ENCODE measurements at regions not wholly inside any gene's neighbourhood (a gene's known extent, or its start where the extent isn't known, plus 50 kb on each side); places are given as distances from the start of the nearest gene placed in this dataset.
"Not testable (repeated sequence)": the region's sequence is repeated elsewhere in the genome, so short reads cannot be mapped to it uniquely, and the experiment has no call there.

DNA sequence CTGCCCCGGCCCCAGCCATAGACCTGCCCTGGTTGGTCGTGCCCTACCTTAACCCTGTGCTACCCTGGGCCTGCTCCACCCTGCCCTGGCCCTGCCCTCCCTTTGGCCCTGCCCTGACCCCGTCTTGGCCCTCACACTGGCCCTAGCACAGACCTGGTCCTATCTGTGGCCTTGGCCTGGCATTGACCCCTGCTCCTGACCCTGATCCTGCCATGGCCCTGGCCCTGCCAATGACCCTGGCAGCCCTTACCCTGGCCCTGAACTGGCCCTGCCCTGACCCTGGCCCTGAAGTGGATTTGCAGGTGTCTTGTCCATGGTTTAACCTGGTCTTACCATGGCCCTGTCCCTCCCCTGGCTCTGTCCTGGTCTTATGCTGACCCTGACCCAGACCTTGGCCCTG is 1894.1 kb downstream of the FOXD4L5 start:
- TF ChIP-seq RARA (CRISPR knock-in tag; IDR thresholded peaks at IDR 0.05): peak; percentile 67
- BruUV-seq (replicated peaks); H3K9ac ChIP-seq (ENCODE audit: insufficient read depth, low read depth, low read length); FAIRE-seq; H3K36me3 ChIP-seq (replicated peaks in 1 of 2; ENCODE audit: control insufficient read depth in 1 of 2, insufficient read depth in 2 of 2, low read length in 2 of 2); H2AFZ ChIP-seq (ENCODE audit: low read length); ATAC-seq; H3K9me3 ChIP-seq (ENCODE audit: low read length); H3K4me3 ChIP-seq (replicated peaks in 1 of 3; ENCODE audit: insufficient read depth in 1 of 3, low read depth in 2 of 3, low read length in 3 of 3); H3K4me1 ChIP-seq (ENCODE audit: insufficient read depth, low read length); H3K27me3 ChIP-seq (ENCODE audit: control insufficient read depth in 1 of 2, insufficient read depth in 2 of 2, low read length in 2 of 2); DNase-seq (ENCODE audit: low spot score); POLR2A ChIA-PET; CTCF ChIA-PET (ENCODE audit: low intra/inter-chr PET ratio, low total read pairs); H3K4me2 ChIP-seq (ENCODE audit: low read depth, low read length); in situ Hi-C loops (cut with HindIII; ENCODE audit: extremely low pct_ligation_motif_present, low pct_unique_long_range_greater_than_20kb); H3K79me2 ChIP-seq (ENCODE audit: insufficient read depth, low read length); H4K20me1 ChIP-seq (ENCODE audit: insufficient read depth, low read length); H3K27ac ChIP-seq (ENCODE audit: extremely low read length, insufficient read depth, low read length); intact Hi-C loops (cut with micrococcal nuclease; ENCODE audit: unreplicated experiment): not testable (repeated sequence)
- no CpG with 5 or more reads among the region's 3 CpGs for WGBS (ENCODE audit: low lambda C conversion rate)

DNA sequence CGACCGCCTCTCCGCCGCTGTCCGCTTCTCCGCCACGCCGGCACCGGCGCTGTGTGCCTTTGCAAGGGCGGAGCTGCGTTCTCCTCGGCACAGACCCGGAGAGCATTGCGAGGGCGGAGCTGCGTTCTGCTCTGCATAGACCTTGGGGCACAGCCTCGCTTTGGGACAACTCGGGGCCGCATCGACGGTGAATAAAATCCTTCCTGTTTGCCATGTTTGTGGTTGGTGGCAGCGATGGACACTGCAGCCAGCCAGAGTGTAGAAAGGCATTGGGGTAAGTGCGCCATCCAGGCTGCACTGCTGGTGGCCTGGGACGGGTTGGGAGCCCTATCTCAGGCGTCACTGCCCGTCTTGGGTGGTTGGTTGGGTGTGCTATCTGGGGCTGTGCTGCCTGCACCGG is 1899.5 kb downstream of the FOXD4L5 start:
- H3K9ac ChIP-seq (ENCODE audit: insufficient read depth, low read depth, low read length); H2AFZ ChIP-seq (ENCODE audit: low read length); intact Hi-C loops (cut with micrococcal nuclease; ENCODE audit: unreplicated experiment); H3K4me1 ChIP-seq (ENCODE audit: insufficient read depth, low read length); H3K27me3 ChIP-seq (ENCODE audit: control insufficient read depth in 1 of 2, insufficient read depth in 2 of 2, low read length in 2 of 2); CTCF ChIA-PET (ENCODE audit: low intra/inter-chr PET ratio, low total read pairs); H3K4me3 ChIP-seq (replicated peaks in 1 of 3; ENCODE audit: insufficient read depth in 1 of 3, low read depth in 2 of 3, low read length in 3 of 3); H3K9me3 ChIP-seq (ENCODE audit: low read length); H4K20me1 ChIP-seq (ENCODE audit: insufficient read depth, low read length); H3K4me2 ChIP-seq (ENCODE audit: low read depth, low read length); DNase-seq (ENCODE audit: low spot score); H3K79me2 ChIP-seq (ENCODE audit: insufficient read depth, low read length); BruUV-seq (replicated peaks); H3K36me3 ChIP-seq (replicated peaks in 1 of 2; ENCODE audit: control insufficient read depth in 1 of 2, insufficient read depth in 2 of 2, low read length in 2 of 2); POLR2A ChIA-PET; FAIRE-seq; in situ Hi-C loops (cut with HindIII; ENCODE audit: extremely low pct_ligation_motif_present, low pct_unique_long_range_greater_than_20kb); H3K27ac ChIP-seq (ENCODE audit: extremely low read length, insufficient read depth, low read length); ATAC-seq: not testable (repeated sequence)
- WGBS (ENCODE audit: low lambda C conversion rate): 88% methylated on average over 27 of the region's 28 CpGs

DNA sequence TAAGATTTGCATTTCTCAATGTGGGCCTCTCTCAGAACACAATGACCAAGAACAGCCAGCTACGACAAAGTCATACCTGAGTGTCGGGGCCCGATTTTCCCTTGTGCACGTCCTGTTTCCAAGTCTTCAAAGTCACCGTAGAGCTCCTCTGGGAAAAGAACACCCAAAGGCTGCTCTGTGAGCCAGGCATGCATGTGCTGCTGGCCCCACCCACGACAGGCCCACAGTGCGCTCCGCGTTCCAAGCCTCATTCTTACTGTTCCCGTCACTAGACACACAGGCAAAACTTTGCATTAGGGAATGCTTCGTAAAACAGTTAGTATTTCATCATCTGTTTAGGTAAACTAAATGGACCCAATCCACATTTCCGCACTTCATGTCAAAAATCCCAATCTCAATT is 1905.1 kb downstream of the FOXD4L5 start:
- H3K4me1 ChIP-seq (ENCODE audit: insufficient read depth, low read length); DNase-seq (ENCODE audit: low spot score); BruUV-seq (replicated peaks); H3K27me3 ChIP-seq (ENCODE audit: control insufficient read depth in 1 of 2, insufficient read depth in 2 of 2, low read length in 2 of 2); FAIRE-seq; H2AFZ ChIP-seq (ENCODE audit: low read length); H3K27ac ChIP-seq (ENCODE audit: extremely low read length, insufficient read depth, low read length); H3K9ac ChIP-seq (ENCODE audit: insufficient read depth, low read depth, low read length); ATAC-seq; H3K36me3 ChIP-seq (replicated peaks in 1 of 2; ENCODE audit: control insufficient read depth in 1 of 2, insufficient read depth in 2 of 2, low read length in 2 of 2); in situ Hi-C loops (cut with HindIII; ENCODE audit: extremely low pct_ligation_motif_present, low pct_unique_long_range_greater_than_20kb); H4K20me1 ChIP-seq (ENCODE audit: insufficient read depth, low read length); H3K9me3 ChIP-seq (ENCODE audit: low read length); CTCF ChIA-PET (ENCODE audit: low intra/inter-chr PET ratio, low total read pairs); H3K4me2 ChIP-seq (ENCODE audit: low read depth, low read length); H3K4me3 ChIP-seq (replicated peaks in 1 of 3; ENCODE audit: insufficient read depth in 1 of 3, low read depth in 2 of 3, low read length in 3 of 3); POLR2A ChIA-PET; intact Hi-C loops (cut with micrococcal nuclease; ENCODE audit: unreplicated experiment); H3K79me2 ChIP-seq (ENCODE audit: insufficient read depth, low read length): not testable (repeated sequence)
- 77% methylated on average over 12 of the region's 12 CpGs for WGBS (ENCODE audit: low lambda C conversion rate)

DNA sequence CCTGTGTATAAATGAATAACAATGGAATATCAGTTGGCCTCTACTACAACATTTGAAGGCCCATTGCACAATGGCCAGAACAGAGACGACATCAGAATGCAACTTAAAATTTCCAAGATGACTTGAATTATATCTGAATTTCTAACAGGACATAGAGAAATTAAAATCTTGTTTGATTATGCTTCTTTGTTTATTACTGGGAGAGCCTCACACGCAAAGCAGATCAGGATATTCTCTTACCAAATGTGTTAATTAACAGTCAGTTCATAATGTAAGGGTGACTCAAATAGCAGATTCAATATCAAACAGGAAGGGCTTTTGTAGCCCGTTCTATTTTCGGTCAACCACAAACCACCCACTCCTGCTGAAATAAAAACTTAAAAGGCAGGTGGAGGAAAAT is 1930.8 kb downstream of the FOXD4L5 start:
- H3K79me2 ChIP-seq (ENCODE audit: insufficient read depth, low read length); BruUV-seq (replicated peaks); CTCF ChIA-PET (ENCODE audit: low intra/inter-chr PET ratio, low total read pairs); H2AFZ ChIP-seq (ENCODE audit: low read length); DNase-seq (ENCODE audit: low spot score); POLR2A ChIA-PET; H3K27me3 ChIP-seq (ENCODE audit: control insufficient read depth in 1 of 2, insufficient read depth in 2 of 2, low read length in 2 of 2); intact Hi-C loops (cut with micrococcal nuclease; ENCODE audit: unreplicated experiment); H3K9ac ChIP-seq (ENCODE audit: insufficient read depth, low read depth, low read length); H3K4me2 ChIP-seq (ENCODE audit: low read depth, low read length); H3K4me1 ChIP-seq (ENCODE audit: insufficient read depth, low read length); H3K4me3 ChIP-seq (replicated peaks in 1 of 3; ENCODE audit: insufficient read depth in 1 of 3, low read depth in 2 of 3, low read length in 3 of 3); FAIRE-seq; H3K9me3 ChIP-seq (ENCODE audit: low read length); H4K20me1 ChIP-seq (ENCODE audit: insufficient read depth, low read length); ATAC-seq; in situ Hi-C loops (cut with HindIII; ENCODE audit: extremely low pct_ligation_motif_present, low pct_unique_long_range_greater_than_20kb); H3K27ac ChIP-seq (ENCODE audit: extremely low read length, insufficient read depth, low read length); H3K36me3 ChIP-seq (replicated peaks in 1 of 2; ENCODE audit: control insufficient read depth in 1 of 2, insufficient read depth in 2 of 2, low read length in 2 of 2): not testable (repeated sequence)
- WGBS (ENCODE audit: low lambda C conversion rate): 74% methylated on average over 3 of the region's 4 CpGs
